ENCODE measurements at regions not wholly inside any gene's neighbourhood (a gene's known extent, or its start where the extent isn't known, plus 50 kb on each side); places are given as distances from the start of the nearest gene placed in this dataset.
"Not testable (repeated sequence)": the region's sequence is repeated elsewhere in the genome, so short reads cannot be mapped to it uniquely, and the experiment has no call there.

DNA sequence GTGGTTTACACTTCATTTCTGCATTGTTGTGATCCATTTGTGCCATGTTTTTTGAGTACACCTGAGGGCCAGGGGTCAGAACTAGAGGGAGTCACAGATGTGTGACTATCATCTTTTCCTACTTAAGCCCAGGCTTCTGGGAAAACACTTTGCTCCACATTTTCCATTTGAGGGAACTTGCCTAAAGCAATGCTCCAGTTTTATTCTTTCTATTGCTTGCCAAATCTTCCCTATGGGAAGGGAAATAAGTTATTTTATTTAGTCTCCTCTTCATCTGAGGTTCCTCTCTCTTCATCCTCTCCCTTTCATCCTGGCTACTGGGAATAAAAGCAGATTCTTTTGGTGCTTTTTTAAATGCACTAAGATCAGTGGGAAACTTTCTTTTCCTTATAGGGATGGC, 179.9 kb upstream of the PRSS58 start:
- DNase-seq = no peak

DNA sequence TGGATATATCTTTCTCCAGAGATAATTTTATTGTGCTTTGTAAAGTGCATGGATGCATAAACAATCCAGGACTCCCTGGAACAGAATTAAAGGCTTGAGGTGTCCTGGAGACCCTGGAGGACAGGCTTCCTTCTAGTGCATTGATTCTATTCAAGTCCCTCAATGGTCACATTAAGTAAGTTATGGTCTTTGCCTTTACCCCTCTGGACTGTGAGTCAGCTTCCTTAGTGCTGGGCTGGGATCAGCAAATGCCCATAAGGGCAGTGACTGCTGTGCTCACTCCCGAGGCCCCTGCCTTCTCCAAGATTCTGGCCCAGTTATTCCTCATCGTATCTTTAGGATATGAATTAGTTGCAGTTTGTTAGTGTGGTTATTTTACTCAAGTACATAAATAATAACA, 178.7 kb upstream of the PRSS58 start:
- DNase-seq = no peak

DNA sequence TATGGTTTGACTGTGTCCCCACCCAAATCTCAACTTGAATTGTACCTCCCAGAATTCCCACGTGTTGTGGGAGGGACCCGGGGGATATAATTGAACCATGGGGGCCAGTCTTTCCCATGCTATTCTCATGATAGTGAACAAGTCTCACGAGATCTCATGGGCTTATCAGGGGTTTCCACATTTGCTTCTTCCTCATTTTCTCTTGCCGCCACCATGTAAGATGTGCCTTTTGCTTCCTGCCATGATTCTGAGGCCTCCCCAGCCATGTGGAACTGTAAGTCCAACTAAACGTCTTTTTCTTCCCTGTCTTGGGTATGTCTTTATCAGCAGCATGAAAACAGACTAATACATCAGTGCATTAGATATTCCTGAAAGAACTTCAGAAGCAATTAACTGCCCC, 177.7 kb upstream of the PRSS58 start:
- DNase-seq = not testable (repeated sequence)

- DNase-seq = no peak
Measured at GRCh38 chr7:142434666-142435167, 176.9 kb upstream of the PRSS58 start.

GRCh38 chr7:142434133-142434532, 176.3 kb upstream of the PRSS58 start:
- DNase-seq = not testable (repeated sequence)

DNA sequence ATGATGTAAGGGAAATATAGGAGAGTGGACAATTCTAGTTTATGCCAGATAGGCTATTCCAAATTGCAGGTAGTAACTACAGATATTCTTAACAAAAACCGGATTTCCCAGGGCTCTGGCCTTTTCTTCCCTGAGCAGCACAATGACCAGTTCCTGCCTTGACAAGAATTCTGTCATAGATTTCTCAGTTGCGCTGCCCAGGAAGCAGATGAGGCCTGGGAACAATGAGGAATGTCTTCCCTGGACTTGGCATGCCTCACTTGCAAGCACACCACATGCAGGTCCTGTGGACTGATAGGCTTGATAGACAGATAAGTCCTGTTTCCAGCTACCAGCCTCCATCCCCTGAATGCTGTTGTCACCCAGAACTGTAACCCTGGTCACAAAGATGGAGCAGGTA, 174.5 kb upstream of the PRSS58 start:
- DNase-seq = no peak

DNA sequence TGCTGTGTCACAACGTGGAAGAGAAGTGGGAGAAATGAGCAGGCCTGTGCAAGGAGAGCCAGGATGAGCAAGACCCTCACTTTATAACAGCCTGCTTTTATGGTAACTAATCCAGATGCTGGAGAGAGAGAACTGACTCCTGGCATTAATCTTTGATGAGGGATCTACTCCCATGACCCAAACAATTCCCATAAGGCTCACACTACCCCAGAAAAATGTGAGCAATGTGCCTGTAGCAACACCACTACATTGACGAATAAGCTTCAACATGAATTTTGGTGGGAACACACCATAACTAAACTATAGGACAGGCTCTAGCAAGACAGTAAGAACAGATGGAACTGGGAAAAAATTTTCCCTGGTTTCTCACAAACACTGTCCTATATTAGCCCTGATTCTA, 173.6 kb upstream of the PRSS58 start:
- DNase-seq = no peak

GRCh38 chr7:142428094-142428493, 170.2 kb upstream of the PRSS58 start:
- no peak for DNase-seq

DNA sequence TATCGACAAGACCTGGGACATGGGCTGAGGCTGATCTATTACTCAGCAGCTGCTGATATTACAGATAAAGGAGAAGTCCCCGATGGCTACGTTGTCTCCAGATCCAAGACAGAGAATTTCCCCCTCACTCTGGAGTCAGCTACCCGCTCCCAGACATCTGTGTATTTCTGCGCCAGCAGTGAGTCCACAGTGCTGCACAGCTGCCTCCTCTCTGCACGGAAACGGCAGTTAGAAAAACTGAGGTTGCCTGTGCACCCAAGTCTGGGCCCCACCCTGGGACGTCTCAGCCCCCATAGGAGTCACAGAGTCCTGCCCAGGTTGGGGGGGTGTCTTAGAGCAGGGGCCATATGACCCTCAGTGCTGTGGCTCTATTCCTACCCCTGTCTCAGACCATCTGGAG, 167.4 kb upstream of the PRSS58 start:
- DNase-seq = no peak

DNA sequence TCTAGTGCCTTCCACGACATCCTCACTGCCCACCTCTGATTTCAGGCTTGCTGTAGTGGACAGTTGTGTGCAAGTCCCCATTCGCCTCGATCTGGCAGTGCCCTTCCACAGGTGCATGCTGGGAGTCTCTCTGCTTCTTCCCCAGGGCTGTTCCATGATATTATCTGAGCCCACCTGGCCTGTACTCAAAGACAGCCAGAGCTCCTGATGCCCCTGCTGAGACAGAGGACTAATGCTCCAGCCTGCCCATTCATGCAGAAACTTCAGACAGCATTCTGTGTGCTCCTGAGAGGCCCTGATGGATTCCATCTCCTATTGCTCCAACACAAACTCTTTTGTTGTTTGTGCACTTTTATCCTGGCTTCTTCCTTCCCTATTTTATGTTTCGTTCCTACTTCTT, 164.8 kb upstream of the PRSS58 start:
- no peak for DNase-seq

- DNase-seq = no peak
Measured at GRCh38 chr7:142420554-142421362, 162.9 kb upstream of the PRSS58 start.

GRCh38 chr7:142418326-142418725, 160.5 kb upstream of the PRSS58 start:
- no peak for DNase-seq

DNA sequence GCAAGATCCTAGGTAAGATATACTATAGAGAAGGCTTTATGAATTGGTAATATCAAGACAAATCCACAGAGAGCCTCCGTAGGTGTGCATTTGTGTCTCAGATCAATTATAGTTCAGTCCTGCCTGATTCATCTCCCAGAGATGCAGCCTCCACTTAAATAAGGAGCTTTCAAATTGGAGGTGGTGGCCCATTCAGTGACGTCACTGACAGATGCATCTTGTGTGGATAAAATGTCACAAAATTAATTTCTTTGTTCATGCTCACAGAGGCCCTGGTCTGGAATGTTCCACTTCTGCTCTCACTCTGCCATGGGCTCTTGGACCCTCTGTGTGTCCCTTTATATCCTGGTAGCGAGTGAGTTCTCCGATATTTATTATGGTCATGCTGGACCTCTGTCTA, 157.1 kb upstream of the PRSS58 start:
- no peak for DNase-seq

DNA sequence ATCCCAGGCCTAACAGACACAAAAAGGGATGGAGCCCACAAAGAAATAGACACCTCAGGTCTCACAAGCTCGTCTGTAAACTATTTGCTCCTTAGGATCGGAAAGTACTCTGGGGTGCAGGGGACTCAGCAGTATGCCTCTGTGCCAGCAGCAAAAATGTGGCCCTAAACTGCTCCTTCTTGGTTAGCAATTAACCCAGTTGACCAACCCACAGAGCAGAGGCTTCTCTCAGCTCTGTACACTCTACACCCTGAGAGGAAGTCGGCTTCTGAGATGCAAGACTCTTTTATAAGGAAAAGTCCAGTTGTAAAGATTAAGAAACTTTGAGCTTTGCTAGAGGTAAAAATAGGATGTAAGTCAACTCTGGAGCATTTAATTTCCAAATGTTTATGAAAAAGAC, 156.3 kb upstream of the PRSS58 start:
- no peak for DNase-seq

DNA sequence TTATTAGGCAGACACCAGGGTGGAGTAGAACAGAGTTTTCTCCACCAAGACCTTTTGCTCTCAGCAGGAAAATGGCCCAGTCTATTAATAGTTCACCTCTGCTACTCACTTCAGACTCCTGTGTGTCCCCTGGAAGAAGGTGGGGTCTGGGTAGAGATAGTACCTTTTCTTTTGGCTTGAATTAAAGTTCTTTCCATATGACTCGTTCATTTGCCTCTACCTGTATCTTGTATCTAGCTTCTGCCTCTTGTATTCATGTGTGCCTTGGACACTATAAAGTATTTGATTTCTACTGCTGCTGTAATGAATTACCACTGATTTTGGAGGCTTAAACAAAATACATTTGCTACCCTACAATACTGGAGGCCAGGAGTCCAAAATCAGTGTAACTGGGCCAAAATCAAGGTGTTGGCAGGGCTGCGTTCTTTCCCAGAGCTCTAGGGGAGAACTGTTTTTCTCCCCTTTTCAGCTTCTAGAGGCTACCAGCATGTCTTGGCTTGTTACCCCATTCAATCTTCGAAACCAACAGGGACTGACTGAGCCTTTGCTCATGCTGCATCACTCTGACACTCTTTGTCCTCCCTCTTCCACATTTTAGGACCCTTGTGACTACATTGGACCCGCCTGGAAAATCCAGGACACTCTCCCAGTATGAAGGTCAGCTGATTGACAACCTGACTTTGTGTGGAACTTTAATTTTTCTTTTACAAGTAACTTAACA, 155.6 kb upstream of the PRSS58 start:
- DNase-seq = no peak

- peak; percentile 55 for DNase-seq
Measured at GRCh38 chr7:142412551-142413193, 154.8 kb upstream of the PRSS58 start.

- no peak for DNase-seq
Measured at GRCh38 chr7:142409471-142409870, 151.6 kb upstream of the PRSS58 start.

DNA sequence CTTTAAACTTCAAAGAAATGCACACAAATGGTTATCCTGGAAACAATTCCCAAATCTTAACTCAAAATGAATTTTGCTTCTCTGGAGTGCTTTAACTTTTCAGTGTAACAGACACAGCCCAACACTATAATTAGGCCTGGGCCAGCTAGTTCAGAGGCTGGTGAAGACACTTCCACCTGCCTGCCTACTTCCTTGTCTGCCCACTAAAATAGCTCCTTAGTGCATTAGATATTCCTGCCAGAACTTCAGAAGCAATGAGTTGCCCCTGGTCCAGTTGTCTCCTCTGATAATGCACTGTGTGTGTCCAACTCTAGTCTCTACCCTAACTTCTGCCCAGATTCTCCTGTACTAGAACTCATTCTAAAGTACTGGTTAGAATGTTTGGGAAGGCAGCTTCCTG, 150.9 kb upstream of the PRSS58 start:
- no peak for DNase-seq

DNA sequence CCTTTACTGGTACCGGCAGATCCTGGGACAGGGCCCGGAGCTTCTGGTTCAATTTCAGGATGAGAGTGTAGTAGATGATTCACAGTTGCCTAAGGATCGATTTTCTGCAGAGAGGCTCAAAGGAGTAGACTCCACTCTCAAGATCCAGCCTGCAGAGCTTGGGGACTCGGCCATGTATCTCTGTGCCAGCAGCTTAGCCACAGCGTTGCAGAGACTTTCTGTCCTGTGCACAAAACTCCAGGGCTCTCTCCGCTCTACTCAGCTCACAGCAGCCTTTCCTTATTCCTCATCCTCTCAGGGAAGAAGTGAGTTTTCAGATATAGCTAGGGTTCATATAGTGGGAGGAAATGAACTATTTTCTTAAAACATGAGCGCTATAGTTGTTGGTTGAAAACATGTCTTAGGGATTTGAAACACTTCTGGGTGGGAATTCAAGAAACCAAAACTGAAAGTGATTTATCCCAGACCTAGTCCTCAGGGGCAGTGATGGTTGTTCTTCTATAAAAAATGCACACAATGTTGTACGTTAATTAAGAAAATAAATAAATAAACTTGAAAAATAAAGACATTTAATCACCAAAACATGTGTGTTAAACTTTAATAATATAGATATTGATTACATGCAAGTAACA, 150.2 kb upstream of the PRSS58 start:
- DNase-seq = no peak

DNA sequence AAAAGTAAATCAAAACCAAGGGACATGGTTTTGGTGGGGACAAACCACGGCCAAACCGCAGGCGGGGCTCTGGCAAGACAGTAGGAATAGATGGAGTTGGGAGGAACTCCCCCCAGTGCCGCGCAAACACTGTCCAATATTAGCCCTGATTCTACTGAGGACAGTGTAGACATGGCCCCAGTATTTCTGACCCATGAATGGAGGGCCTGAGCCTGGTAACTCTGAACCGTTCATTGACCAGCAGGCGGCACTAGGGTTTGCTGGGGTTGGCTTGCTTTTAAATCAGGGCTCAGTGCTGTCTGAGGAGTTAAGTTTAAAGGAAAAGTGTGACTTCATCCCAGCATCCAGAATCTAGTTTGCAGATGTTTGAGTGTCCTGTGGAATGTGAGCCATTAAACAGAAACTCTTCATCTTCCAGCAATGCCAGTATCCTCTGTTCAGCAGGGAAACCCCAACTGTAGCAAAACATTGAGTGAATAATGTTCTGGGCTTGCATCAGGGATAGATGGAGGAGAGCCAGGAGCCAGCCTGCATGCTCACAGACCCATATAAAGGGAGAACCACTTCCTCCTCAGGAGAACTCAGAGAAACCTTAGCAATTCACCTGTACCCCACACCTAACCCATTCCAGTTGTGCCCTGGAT, 147.4 kb upstream of the PRSS58 start:
- DNase-seq = no peak

- no peak for DNase-seq
Measured at GRCh38 chr7:142401951-142402350, 144.1 kb upstream of the PRSS58 start.

GRCh38 chr7:142400042-142400533, 142.2 kb upstream of the PRSS58 start:
- no peak for DNase-seq

Data from activated CD4-positive, alpha-beta T cell treated with anti-CD3 and anti-CD28 coated beads, Interleukin-2, Interleukin-6, amounts not matched to agents 100 ng/mL and 50 ng/mL, durations not matched to agents 16 hours and 8 hours (primary cell).